Heart left ventricle (tissue), 16 donors: ENCODE measurements at regions not wholly inside any gene's neighbourhood (a gene's known extent, or its start where the extent isn't known, plus 50 kb on each side); places are given as distances from the start of the nearest gene placed in this dataset.

Experiments
- ATAC-seq, 4 donors: fragments of 200-7000 bp; cut with Tn5 transposase; one replicate each; pipeline ENCODE4 v1.9.1; 2020 to 2022; ENCODE audit warnings: moderate library complexity in 4 of 4, mild to moderate bottlenecking in 3 of 4, moderate number of reproducible peaks in 1 of 4
- DNase-seq, 5 donors: peaks; one replicate each; pipeline ENCODE4 v3.0.0-alpha.2; 2020
- H3K27ac ChIP-seq, 12 donors: fragments of 200-600 bp; sonication (generic) in 4 of 12; one replicate each; pipeline versions ENCODE4 v1.5.0 to v1.8.0; 2016 to 2022; ENCODE audit warnings: mild to moderate bottlenecking in 2 of 12
- H3K27me3 ChIP-seq, 9 donors: fragments of 200-600 bp; sonication (generic) in 2 of 9; one replicate each; pipeline versions ENCODE4 v1.5.1 to v1.8.0; 2016 to 2022; ENCODE audit warnings: mild to moderate bottlenecking in 3 of 9
- H3K36me3 ChIP-seq, 9 donors: fragments of 200-600 bp; sonication (generic) in 2 of 9; one replicate each; pipeline versions ENCODE4 v1.5.0 to v1.8.0; 2018 to 2022; ENCODE audit warnings: mild to moderate bottlenecking in 2 of 9
- H3K4me1 ChIP-seq, 12 donors: fragments of 200-600 bp; sonication (generic) in 4 of 12; one replicate each; pipeline versions ENCODE4 v1.5.0 to v1.8.0; 2016 to 2022; ENCODE audit warnings: mild to moderate bottlenecking in 3 of 12
- H3K4me3 ChIP-seq, 12 donors: fragments of 200-600 bp; sonication (generic) in 4 of 12; one replicate each; pipeline versions ENCODE4 v1.5.0 to v1.8.0; 2017 to 2022; ENCODE audit warnings: mild to moderate bottlenecking in 9 of 12, moderate library complexity in 4 of 12
- H3K9me3 ChIP-seq, 12 donors: fragments of 200-600 bp; sonication (generic) in 4 of 12; one replicate each; pipeline versions ENCODE4 v1.5.0 to v1.8.0; 2016 to 2022; ENCODE audit warnings: mild to moderate bottlenecking in 1 of 12
- POLR2A ChIP-seq, 2 donors: fragments of 450-650 bp; IDR thresholded peaks; one replicate each; pipeline ENCODE4 v1.6.1; 2017; ENCODE audit warnings: antibody characterized with exemption in 2 of 2, mild to moderate bottlenecking in 2 of 2, moderate library complexity in 2 of 2
- WGBS, 4 donors: extraction: QIAGEN DNeasy Blood & Tissue Kit in 2 of 4; methylation state at CpG; one replicate each; pipeline versions ENCODE4 v1.1.5 to v1.1.7; 2013 to 2018; 5-methylcytosine and 5-hydroxymethylcytosine counted together
- intact Hi-C, 10 donors: fragments of 100-400 bp; cut with DNase I; formaldehyde crosslinking; loops; one replicate each; pipeline versions ENCODE4 v1.11.1 to v1.14.2; 2022
- TF ChIP-seq, protein P1 (sequence below), 12 donors: fragments of 200-600 bp; sonication (generic) in 4 of 12; IDR thresholded peaks; one replicate each; pipeline versions ENCODE4 v1.5.0 to v1.8.0; 2018 to 2022; ENCODE audit warnings: antibody characterized with exemption in 12 of 12, mild to moderate bottlenecking in 5 of 12
- donor health status: ischemic (EF 13 %, LVEDD 7.1; RV severe dilation, severe dysfunction).
- donor health status: healthy with polysubstance abuse.
- donor health status: DM: no; HTN: yes; CAD: no.
- donor health status: DM: no; HTN: no; CAD: no.
- donor health status: ischemic (EF 25% LVEDD 6.9; RV normal size, moderate dysfunction).
- donor health status: ischemic (EF 25% LVEDD 5.7; RV mildly dilated, moderate dysfunction).
- donor health status: healthy.
- donor health status: DM: yes; HTN: yes; CAD: no.
- donor health status: ischemic (EF 35%, LVEDD 5.7; RV mildly dilated, moderate dysfunction).
- donor health status: nonischemic (EF 11% LVEDD 7.7; RV severe dilation, severe dysfunction).
- donor health status: DM: yes; HTN: yes; CAD: no.
- donor health status: PGD.
- donor health status: ischemic (EF 29% LVEDD 5.4; RV normal size, mild dysfunction).
- donor health status: nonischemic (EF 23%, LVEDD 6.1; RV moderate dilation, normal function).

GRCh38 chr6:73962884-73963283 lies 266.9 kb downstream of the CD109 start:
- H3K27ac ChIP-seq = no peak overlapping the region
- intact Hi-C loops = no loop called here
- H3K36me3 ChIP-seq = no peaks in the 10 kb centered on the region
- no peak for ATAC-seq
- TF ChIP-seq, protein P1, sequence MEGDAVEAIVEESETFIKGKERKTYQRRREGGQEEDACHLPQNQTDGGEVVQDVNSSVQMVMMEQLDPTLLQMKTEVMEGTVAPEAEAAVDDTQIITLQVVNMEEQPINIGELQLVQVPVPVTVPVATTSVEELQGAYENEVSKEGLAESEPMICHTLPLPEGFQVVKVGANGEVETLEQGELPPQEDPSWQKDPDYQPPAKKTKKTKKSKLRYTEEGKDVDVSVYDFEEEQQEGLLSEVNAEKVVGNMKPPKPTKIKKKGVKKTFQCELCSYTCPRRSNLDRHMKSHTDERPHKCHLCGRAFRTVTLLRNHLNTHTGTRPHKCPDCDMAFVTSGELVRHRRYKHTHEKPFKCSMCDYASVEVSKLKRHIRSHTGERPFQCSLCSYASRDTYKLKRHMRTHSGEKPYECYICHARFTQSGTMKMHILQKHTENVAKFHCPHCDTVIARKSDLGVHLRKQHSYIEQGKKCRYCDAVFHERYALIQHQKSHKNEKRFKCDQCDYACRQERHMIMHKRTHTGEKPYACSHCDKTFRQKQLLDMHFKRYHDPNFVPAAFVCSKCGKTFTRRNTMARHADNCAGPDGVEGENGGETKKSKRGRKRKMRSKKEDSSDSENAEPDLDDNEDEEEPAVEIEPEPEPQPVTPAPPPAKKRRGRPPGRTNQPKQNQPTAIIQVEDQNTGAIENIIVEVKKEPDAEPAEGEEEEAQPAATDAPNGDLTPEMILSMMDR (IDR thresholded peaks at IDR 0.05) = no peak
- TF ChIP-seq POLR2A (IDR thresholded peaks at IDR 0.05) = no peak
- peaks cover 0 to 8% (median 0%) of the 10 kb centered on the region in 12 donors for H3K4me1 ChIP-seq
- H3K9me3 ChIP-seq = no peaks in the 10 kb centered on the region
- H3K4me3 ChIP-seq = no peak overlapping the region
- no peak for DNase-seq
- 92 to 96% (median 94%) methylated on average over 3 of the region's 3 CpGs for WGBS, 4 donors
- no peaks in the 10 kb centered on the region for H3K27me3 ChIP-seq

- intact Hi-C loops = no loop called here
- 72 to 88% (median 77%) methylated on average over 1 of the region's 1 CpG for WGBS, 4 donors
Observed at GRCh38 chr6:73956305-73956704, 260.3 kb downstream of the CD109 start.

GRCh38 chr6:73955800-73956199 lies 259.8 kb downstream of the CD109 start:
- H3K27me3 ChIP-seq = no peaks in the 10 kb centered on the region
- no peaks in the 10 kb centered on the region for H3K9me3 ChIP-seq
- no peaks in the 10 kb centered on the region for H3K36me3 ChIP-seq
- DNase-seq = no peak
- no peak overlapping the region for H3K27ac ChIP-seq
- TF ChIP-seq POLR2A (IDR thresholded peaks at IDR 0.05) = no peak
- TF ChIP-seq, protein P1 (IDR thresholded peaks at IDR 0.05) = no peak
- H3K4me3 ChIP-seq = no peak overlapping the region
- no peak for ATAC-seq
- WGBS, 4 donors = 74 to 82% (median 80%) methylated on average over 4 of the region's 4 CpGs
- intact Hi-C loops = no loop called here
- peaks cover 0 to 4% (median 0%) of the 10 kb centered on the region in 12 donors for H3K4me1 ChIP-seq

More at GRCh38 chr6:73956305-73956704, 260.3 kb downstream of the CD109 start:
- ATAC-seq (no peak), DNase-seq (no peak)
- H3K27me3 ChIP-seq = no peaks in the 10 kb centered on the region
- H3K4me1 ChIP-seq = peaks cover 0 to 4% (median 0%) of the 10 kb centered on the region in 12 donors
- no peaks in the 10 kb centered on the region for H3K9me3 ChIP-seq
- no peaks in the 10 kb centered on the region for H3K36me3 ChIP-seq
- TF ChIP-seq, protein P1 (IDR thresholded peaks at IDR 0.05) = no peak
- no peak for TF ChIP-seq POLR2A (IDR thresholded peaks at IDR 0.05)
- H3K27ac ChIP-seq = no peak overlapping the region
- H3K4me3 ChIP-seq = no peak overlapping the region

- Histone ChIP-seq H3K36me3 (no peaks in the 10 kb centered on the region), H3K27me3 (no peaks in the 10 kb centered on the region), H3K4me1 (peaks cover 0 to 4% (median 0%) of the 10 kb centered on the region in 12 donors), H3K27ac (no peak overlapping the region), H3K9me3 (no peaks in the 10 kb centered on the region), H3K4me3 (no peak overlapping the region)
- DNase-seq (no peak), ATAC-seq (no peak)
- TF ChIP-seq, protein P1 (IDR thresholded peaks at IDR 0.05) = no peak
- no peak for TF ChIP-seq POLR2A (IDR thresholded peaks at IDR 0.05)
- intact Hi-C loops = no loop called here
Observed at GRCh38 chr6:73954881-73955280, 258.9 kb downstream of the CD109 start.
